HEK293 (cell line): ENCODE measurements at regions not wholly inside any gene's neighbourhood (a gene's known extent, or its start where the extent isn't known, plus 50 kb on each side); places are given as distances from the start of the nearest gene placed in this dataset.
A peak's percentile ranks its signal among the peaks of the same experiment; 100 is the strongest.

ENCODE experiments used
- AEBP2 ChIP-seq: fragments of 450-650 bp; formaldehyde crosslinking; IDR thresholded peaks from 2 replicates; pipeline ENCODE4 v1.5.1; 2016; ENCODE audit warnings: missing biosample characterization, missing genetic modification characterization, borderline replicate concordance
- PBX3 ChIP-seq: sonication (generic); formaldehyde crosslinking; IDR thresholded peaks from 2 replicates; pipeline ENCODE4 v1.8.1; 2022; ENCODE audit warnings: mild to moderate bottlenecking, moderate library complexity, missing genetic modification reagents
- PRDM2 ChIP-seq: fragments of 450-650 bp; formaldehyde crosslinking; IDR thresholded peaks from 2 replicates; pipeline ENCODE4 v1.5.1; 2016; ENCODE audit warnings: missing biosample characterization, missing genetic modification characterization, borderline replicate concordance
- SCRT1 ChIP-seq: fragments of 450-650 bp; formaldehyde crosslinking; IDR thresholded peaks from 2 replicates; pipeline ENCODE4 v1.5.1; 2016; ENCODE audit warnings: missing biosample characterization, missing genetic modification characterization, borderline replicate concordance
- SCRT2 ChIP-seq: fragments of 450-650 bp; formaldehyde crosslinking; IDR thresholded peaks from 2 replicates; pipeline ENCODE4 v1.5.1; 2016; ENCODE audit warnings: missing biosample characterization, missing genetic modification characterization
- SP7 ChIP-seq: fragments of 450-650 bp; formaldehyde crosslinking; IDR thresholded peaks from 2 replicates; pipeline ENCODE4 v1.5.1; 2016; ENCODE audit warnings: missing biosample characterization, missing genetic modification characterization
- TSHZ1 ChIP-seq: fragments of 450-650 bp; formaldehyde crosslinking; IDR thresholded peaks from 2 replicates; pipeline ENCODE4 v1.5.1; 2016; ENCODE audit warnings: missing biosample characterization, missing genetic modification characterization, borderline replicate concordance
- ZNF10 ChIP-seq: fragments of 450-650 bp; formaldehyde crosslinking; IDR thresholded peaks from 2 replicates; pipeline ENCODE4 v1.5.1; 2017; ENCODE audit warnings: missing biosample characterization, missing genetic modification characterization
- ZNF175 ChIP-seq: fragments of 450-650 bp; formaldehyde crosslinking; IDR thresholded peaks from 2 replicates; pipeline ENCODE4 v1.5.1; 2016; ENCODE audit warnings: missing biosample characterization, missing genetic modification characterization
- ZNF248 ChIP-seq: fragments of 450-650 bp; formaldehyde crosslinking; IDR thresholded peaks from 2 replicates; pipeline ENCODE4 v1.5.1; 2017; ENCODE audit warnings: missing biosample characterization, missing genetic modification characterization
- ZNF341 ChIP-seq: fragments of 450-650 bp; formaldehyde crosslinking; IDR thresholded peaks from 2 replicates; pipeline ENCODE4; 2016; ENCODE audit warnings: low read depth, missing biosample characterization, missing genetic modification characterization
- ZNF366 ChIP-seq: fragments of 450-650 bp; formaldehyde crosslinking; conservative IDR thresholded peaks from 2 replicates; pipeline ENCODE4 v1.5.1; 2016; ENCODE audit warnings: missing biosample characterization, missing genetic modification characterization
- ZNF501 ChIP-seq: fragments of 450-650 bp; formaldehyde crosslinking; IDR thresholded peaks from 2 replicates; pipeline ENCODE4 v1.5.1; 2016; ENCODE audit warnings: missing biosample characterization, missing genetic modification characterization
- ZNF518A ChIP-seq: fragments of 450-650 bp; formaldehyde crosslinking; conservative IDR thresholded peaks from 2 replicates; pipeline ENCODE4 v1.5.1; 2016; ENCODE audit warnings: low read depth, missing biosample characterization, missing genetic modification characterization
- ZNF530 ChIP-seq: fragments of 450-650 bp; formaldehyde crosslinking; IDR thresholded peaks from 2 replicates; pipeline ENCODE4 v1.5.1; 2016; ENCODE audit warnings: low read depth, missing biosample characterization, missing genetic modification characterization
- ZNF560 ChIP-seq: fragments of 450-650 bp; formaldehyde crosslinking; IDR thresholded peaks from 2 replicates; pipeline ENCODE4 v1.5.1; 2017; ENCODE audit warnings: missing biosample characterization, missing genetic modification characterization, borderline replicate concordance
- ZNF600 ChIP-seq: fragments of 450-650 bp; formaldehyde crosslinking; IDR thresholded peaks from 2 replicates; pipeline ENCODE4 v1.5.1; 2016; ENCODE audit warnings: missing biosample characterization, missing genetic modification characterization
- ZNF677 ChIP-seq: fragments of 450-650 bp; IDR thresholded peaks from 2 replicates; pipeline ENCODE4 v1.5.0; 2018; ENCODE audit warnings: missing biosample characterization, mild to moderate bottlenecking, missing genetic modification characterization, moderate library complexity
- ZNF777 ChIP-seq: fragments of 450-650 bp; formaldehyde crosslinking; IDR thresholded peaks from 2 replicates; pipeline ENCODE4 v1.5.1; 2017; ENCODE audit warnings: missing biosample characterization, missing genetic modification characterization, borderline replicate concordance
- ZNF785 ChIP-seq: fragments of 450-650 bp; formaldehyde crosslinking; IDR thresholded peaks from 2 replicates; pipeline ENCODE4 v1.5.1; 2016; ENCODE audit warnings: missing biosample characterization, missing genetic modification characterization
- ZNF792 ChIP-seq: fragments of 450-650 bp; formaldehyde crosslinking; IDR thresholded peaks from 2 replicates; pipeline ENCODE4 v1.5.1; 2016; ENCODE audit warnings: missing biosample characterization, missing genetic modification characterization

GRCh38 chr7:101743241-101743994 lies 74.0 kb upstream of the CUX1 start (continued):
- TF ChIP-seq TSHZ1 (tag by site-specific recombination): 0 out of 2 replicates have a peak, but pooled peaks have one; percentile 6
- no peak for TF ChIP-seq ZNF518A (tag by site-specific recombination)
- no peak for TF ChIP-seq ZNF530 (tag by site-specific recombination)
- no peak for TF ChIP-seq ZNF677 (tag by site-specific recombination)
- no peak; the same call in 1 of the 2 replicates for TF ChIP-seq ZNF777 (tag by site-specific recombination)
- no peak for TF ChIP-seq AEBP2 (tag by site-specific recombination)
- TF ChIP-seq ZNF501 (tag by site-specific recombination): peak; percentile 80
- no peak for TF ChIP-seq ZNF248 (tag by site-specific recombination)
- TF ChIP-seq ZNF366 (tag by site-specific recombination): peak; percentile 58; the same call in 1 of the 2 replicates
- TF ChIP-seq PRDM2 (tag by site-specific recombination): no peak
- TF ChIP-seq SCRT1: no peak
- no peak for TF ChIP-seq ZNF175
- TF ChIP-seq ZNF785 (tag by site-specific recombination): no peak
- peak; percentile 59 for TF ChIP-seq ZNF341 (tag by site-specific recombination)
- peak; percentile 81 for TF ChIP-seq ZNF600
- no peak; the same call in 1 of the 2 replicates for TF ChIP-seq ZNF792 (tag by site-specific recombination)
- TF ChIP-seq ZNF10 (tag by site-specific recombination): peak; percentile 38; the same call in 1 of the 2 replicates
- no peak for TF ChIP-seq SCRT2 (tag by site-specific recombination)
- TF ChIP-seq PBX3 (CRISPR knock-in tag): no peak
- TF ChIP-seq ZNF560: no peak
- TF ChIP-seq SP7 (tag by site-specific recombination): peak; percentile 59
